GF-D8 (cell line): ENCODE measurements at regions not wholly inside any gene's neighbourhood (a gene's known extent, or its start where the extent isn't known, plus 50 kb on each side); places are given as distances from the start of the nearest gene placed in this dataset.
A peak's percentile ranks its signal among the peaks of the same experiment; 100 is the strongest.

ENCODE experiments used
- DNase-seq: peaks from one replicate; lab custom pipeline; 2025; lab: John Stamatoyannopoulos, UW

DNA sequence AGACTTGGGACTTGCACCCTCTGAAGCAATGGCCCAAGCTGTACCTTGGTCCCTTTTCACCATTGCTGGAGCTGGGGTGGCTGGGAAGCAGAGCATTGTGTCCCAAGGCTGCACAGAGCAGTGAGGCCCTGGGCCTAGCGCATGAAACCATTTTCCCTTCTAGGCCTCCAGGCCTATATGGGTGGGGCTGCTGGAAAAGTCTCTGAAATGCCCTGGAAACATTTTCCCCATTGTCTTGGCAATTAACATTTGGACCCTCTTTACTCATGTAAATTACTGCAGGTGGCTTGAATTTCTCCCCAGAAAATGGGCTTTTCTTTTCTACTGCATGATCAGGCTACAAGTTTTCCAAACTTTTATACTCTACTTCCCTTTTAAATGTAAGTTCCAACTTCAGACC lies 510.5 kb downstream of the SLITRK6 start:
- DNase-seq: no peak

DNA sequence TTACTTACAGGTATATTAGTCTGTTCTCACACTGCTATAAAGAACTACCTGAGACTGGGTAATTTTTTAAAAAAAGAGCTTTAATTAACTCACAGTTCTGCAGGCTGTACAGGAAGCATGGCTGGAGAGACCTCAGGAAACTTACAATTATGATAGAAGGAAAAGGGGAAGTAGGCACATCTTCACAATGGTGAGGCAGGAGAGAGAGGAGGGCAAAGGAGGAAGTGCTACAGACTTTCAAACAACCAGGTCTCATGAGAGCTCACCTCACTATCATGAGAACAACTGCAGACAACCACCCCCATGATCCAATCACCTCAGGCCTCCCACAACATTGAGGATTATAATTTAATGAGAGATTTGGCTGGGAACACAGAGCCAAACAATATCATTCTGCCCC lies 511.7 kb downstream of the SLITRK6 start:
- DNase-seq: peak; percentile 8

DNA sequence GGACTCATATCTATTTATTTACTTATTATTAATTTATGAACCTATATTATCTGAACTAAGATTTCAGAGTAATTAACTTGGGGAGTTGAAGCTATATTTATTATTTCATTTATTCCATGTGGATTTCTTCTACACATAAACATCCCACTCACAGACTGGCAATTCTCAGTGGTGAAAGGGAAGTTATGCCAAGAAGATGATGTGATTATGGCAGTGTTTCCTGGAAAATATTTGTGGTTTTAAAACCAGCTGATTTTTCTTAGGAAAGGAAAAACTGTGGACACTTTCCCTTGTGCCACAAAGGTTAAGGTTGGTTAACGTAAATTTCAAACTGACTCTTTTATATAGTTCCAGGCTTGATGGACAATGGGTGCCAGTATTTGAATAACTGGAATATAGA lies 513.1 kb downstream of the SLITRK6 start:
- no peak for DNase-seq

DNA sequence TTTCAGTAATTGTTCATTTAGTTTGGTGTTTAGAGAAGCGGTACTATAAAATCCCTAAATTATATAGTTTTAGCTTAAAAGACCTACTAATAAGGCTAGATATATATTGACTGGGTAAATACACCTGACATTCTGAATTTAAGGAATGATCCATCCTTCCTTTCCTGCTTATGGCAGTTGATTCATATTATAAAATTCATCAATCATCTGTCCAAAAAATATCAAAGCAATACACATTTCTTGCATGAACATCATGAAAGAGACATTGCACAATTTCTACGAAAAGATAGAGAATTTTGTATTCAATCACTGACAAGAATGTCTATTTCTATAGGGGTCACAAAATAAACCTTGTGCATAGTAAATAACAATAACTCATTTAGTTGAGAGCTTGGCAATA lies 514.9 kb downstream of the SLITRK6 start:
- no peak for DNase-seq

DNA sequence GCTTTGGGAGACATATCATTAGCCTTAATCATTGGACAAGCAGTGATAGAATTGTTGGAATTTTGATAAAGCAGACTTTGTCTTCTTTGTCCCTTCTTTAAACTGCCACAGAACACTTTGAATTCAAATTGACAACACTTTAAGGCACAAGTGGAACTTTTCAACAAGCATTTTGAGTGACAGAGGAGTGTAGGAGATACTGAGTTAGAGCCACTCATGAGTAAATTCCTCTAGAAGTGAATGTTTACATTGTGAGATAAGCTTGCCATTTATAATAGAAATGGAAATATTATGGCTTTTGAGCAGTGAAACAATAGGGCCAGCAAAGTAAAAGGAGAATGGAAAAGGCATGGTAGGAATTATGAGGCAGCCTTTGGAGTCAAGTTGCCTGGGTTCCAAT lies 515.8 kb downstream of the SLITRK6 start:
- no peak for DNase-seq

DNA sequence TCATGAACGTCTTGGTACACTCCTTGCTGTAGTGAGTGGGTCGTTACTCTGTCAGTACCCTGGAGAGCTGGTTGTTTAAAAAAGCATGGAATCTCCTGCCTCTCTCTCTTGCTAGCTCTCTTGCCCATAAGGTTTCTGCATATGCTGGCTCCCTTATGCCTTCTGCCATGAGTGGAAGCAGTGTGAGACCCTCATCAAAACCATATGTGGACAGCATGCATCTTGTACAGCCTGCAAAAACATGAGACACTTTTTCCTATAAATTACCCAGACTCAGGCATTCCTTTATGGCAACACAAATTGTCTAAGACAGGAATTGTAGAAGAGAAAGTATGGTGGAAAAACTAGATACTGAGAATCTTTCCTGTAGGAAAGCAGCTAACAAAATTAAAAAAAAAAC lies 516.3 kb downstream of the SLITRK6 start:
- DNase-seq: no peak

DNA sequence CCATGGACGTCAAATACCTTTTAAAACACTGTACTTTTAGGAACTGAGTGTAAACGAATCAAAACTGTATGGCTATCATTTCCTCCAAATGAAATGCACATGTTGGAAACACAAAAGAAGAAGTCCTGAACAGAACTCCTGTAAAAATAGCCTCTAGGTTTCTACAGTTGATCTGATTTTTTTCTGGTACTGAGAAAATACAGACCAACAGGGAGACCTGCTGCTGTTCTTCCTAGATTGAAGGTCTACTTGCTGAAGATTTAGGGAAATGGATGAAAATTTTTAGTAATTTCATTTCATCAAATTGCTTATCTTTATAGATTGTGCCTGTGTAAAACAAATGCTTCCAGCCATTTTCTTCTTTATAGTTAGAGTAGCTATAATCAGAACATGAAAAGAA lies 520.4 kb downstream of the SLITRK6 start:
- no peak for DNase-seq

DNA sequence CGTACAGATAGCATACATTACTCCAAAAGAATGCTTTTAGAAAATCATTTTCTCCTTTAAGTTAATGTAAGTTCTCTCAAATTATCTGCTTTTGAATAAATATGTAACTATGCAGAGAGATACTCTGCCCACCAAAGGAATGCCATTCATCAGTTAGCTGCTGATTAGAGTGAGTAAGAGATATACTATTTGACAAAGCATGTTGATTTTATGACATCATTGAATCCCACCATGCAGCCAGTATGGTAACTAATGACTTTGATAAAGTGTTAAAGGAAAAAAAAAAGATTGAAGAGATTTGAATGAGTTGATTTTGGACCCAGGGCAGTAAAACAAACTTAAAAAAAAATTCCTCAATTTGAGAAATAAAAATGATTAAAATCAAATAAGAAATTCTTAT lies 521.5 kb downstream of the SLITRK6 start:
- no peak for DNase-seq

DNA sequence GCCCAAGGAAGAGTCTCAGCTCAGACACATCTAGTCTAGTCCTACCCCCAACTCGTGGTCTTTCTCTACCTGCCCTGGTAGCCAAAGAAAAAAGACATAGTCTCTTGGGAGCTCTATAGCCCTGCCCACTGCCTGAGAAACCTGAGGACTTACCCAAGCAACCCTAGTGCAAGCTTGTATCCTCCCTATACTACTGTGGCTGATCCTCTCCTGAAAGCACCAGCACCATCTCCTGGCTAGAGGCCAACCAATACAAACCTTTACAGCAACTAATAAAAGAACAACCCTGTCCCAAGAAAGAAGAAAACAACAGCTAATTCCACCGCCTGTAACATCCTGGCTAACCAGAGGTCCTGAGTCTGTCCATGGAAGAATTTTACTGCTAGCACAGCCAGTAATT lies 532.4 kb downstream of the SLITRK6 start:
- no peak for DNase-seq

DNA sequence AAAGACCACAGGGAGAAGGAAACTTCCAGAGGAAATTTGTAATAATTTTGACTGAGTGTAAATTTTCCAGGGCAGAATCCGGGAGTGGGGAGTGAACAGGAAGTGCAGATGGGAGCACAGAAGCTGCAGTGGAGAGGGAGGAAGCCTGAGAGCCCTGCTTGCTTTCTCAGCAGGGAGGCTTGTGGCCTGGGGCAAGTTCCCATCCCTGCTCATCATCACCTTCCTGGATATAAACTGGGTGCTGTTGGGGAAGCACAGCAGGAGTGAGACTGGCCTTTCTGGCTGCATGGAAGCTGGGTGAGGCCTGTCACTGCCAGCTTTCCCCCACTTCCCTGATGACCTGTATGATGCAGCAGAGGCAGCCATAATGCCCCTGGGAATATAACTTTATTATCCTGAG lies 532.9 kb downstream of the SLITRK6 start:
- no peak for DNase-seq

DNA sequence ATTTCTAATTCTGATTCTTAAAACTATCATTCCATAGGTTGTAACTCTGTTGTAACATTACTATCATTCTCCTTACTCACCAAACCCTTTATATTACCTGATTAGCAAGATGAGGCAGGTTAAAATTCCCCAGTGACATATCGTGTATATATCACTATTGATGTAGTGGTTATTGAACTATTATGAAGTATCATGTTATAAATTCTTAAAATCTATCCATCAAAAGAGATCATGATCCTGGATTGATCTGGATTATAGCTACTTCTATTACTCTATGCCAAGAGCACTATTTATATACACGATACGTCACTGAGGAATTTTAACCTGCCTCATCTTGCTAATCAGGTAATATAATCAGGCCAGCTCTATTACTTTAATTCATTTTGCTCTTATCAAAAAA lies 533.9 kb downstream of the SLITRK6 start:
- no peak for DNase-seq

DNA sequence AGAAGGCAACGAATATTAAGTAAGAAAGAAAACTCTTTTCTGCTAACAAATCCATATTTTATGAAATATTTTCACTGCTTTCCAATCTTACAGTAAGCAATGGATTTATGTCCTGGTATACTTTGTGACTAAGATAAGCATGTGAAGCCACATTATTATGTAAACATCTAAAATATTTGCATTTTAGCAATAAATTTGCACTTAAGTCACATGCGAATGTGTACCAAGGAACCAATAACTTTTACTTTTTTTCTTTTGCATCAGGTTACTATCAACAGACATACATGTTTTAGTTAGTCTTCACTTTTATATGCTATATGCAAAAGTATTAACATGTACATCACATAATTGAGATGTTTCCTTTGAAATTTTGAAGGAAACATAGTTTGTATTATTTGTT lies 536.7 kb downstream of the SLITRK6 start:
- DNase-seq: no peak

DNA sequence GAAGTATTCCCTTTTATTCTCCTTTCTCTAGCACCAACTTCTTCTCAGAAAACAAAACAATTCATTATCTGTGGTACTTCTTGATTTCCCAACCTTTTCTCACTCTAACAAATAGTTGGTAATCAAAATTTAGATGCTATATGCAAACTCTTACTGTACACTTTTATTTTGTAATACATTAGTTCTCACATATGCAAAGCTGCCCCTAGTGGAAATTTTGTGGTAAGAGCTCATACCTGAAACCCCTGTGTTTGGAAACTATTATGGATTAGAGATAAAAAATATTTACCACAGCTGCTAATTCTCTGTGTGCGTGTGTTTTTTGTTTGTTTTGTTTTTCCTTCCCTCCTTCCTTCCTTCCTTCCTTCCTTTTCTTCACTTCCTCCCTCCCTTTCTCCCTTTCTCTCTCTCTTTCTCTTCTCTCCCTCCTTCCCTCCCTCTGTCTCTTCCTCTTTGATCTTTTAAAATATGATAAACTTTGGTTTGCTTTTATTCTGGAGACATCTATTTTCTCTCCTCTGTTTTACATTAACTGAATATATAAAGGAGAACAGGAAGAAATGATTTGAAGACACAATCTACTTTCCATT lies 537.4 kb downstream of the SLITRK6 start:
- DNase-seq: no peak

DNA sequence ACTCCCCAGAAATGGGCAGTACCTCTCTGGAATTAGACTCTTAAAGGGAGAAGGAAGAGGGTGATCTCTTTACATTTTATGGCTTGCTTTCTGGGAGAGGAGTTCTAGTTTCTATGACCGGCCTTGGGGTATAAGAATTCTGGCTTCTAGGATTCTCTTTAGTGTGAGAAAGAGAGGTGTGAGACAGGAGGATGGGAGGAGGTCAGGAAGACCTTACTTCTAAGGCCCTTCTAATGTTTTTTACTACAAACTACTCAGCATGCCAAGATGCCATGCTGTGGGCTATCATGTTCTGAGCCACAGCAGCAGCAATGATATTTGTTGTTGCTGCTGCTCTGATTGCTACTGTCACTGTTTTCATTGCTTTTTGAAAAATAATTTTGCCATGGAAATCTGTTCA lies 538.3 kb downstream of the SLITRK6 start:
- no peak for DNase-seq

DNA sequence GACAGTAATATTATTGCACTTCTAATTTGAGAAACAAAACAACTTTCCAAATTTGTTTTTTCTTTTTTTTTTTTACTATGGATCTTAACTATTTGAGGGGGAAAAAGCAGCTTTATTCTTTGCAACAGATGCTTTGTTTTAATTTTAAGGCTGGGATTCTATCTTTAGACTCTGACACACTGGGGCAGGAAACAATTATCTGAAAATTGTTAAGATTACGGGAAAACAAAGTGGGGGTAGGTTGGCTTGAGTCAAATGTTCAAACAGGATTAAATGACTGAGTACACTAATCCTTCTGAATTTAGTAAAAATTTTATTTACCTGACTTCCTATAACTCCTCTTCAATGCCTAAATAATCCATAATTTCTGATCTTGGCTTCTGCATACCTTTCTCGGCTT lies 543.2 kb downstream of the SLITRK6 start:
- DNase-seq: no peak

DNA sequence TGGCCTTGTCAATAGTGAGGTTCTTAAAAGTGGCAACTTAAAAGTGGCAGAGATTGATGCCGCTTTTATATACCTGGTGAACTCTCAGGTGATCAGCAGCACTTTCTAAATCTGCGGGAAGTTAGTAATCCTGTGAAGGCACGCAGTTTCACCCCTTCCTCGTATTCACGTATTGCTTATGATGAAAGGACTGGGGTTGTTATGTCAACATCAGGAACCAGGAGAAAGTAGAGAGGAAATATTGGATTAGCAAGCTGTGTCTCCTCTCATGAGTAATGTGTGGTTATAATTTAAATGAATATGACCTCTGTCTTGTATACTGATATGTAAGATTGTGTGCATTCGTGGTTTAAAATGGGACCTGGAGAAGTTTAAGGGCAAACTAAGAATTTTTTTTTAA lies 544.6 kb downstream of the SLITRK6 start:
- no peak for DNase-seq

DNA sequence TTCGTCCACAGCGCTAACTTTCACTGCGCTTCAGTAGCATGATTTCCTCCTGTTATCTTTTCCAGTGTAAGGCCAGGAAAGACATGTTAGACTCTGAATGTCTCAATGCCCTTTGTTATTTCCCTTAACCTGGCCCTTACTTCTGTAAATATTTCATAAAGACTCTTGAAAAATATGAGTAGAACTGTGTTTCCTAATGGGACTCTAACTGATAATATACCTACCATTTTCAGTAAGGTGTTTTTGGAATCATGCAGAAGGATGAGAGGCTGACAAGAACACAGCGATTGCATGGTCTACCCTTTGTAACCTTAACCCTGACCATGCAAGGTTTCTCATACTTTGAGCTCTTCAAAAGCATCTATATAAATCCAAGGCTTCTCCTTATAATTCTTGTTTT lies 550.1 kb downstream of the SLITRK6 start:
- no peak for DNase-seq

DNA sequence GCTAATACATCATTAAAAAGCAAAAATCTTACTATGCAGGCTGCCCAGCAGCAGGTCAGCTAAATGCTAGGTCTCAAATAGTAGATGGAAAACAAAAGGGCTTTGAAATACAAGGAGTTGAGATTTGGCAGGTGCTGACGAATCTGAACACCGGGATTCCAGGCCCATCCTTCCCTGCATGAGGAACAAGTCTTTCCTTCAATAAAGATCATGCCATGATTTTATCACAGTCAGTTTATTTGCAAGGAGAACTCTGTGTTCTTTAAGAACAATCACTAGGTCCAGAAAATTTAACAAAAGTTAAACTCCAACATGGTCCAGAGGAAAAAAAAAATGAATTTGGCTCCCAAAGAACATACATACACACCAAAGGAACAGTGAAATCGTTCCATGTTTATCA lies 551.4 kb downstream of the SLITRK6 start:
- no peak for DNase-seq

DNA sequence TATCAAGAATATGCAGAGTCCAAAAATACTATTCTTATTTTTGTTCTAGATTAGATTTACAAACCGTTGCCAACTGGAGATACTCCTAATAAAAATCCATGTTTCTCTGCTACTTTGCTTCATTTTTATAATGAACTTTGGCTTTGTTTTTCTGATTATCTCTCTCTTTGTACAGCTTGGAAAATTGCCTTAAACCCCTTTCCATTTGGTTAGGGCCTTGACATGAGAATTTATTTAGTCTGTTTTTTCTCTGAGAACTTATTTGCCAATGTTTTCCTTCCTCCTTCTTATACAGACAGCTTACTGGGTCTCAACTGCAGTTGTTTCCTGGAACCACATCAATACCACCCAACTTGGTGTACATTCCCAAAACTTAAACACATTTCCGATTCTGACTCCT lies 555.4 kb downstream of the SLITRK6 start:
- no peak for DNase-seq

DNA sequence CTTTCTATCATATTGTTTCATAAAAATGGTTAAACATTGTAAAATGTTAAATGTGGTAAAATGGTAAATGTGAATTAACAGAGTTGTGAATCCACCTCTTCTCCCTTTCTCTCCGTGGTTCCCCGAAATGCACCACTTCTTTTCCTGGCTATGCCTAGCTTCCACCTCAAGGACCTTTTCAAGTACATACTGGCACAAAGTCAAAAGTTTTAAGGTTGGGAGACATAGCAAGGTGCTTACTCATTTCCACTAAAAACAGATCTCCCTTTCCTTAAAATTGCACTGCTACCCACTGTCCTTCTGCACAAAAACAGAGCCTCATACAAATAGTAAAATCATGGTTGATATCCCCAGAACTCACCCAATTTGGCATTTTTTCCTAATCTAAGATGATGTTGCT lies 558.2 kb downstream of the SLITRK6 start:
- no peak for DNase-seq

DNA sequence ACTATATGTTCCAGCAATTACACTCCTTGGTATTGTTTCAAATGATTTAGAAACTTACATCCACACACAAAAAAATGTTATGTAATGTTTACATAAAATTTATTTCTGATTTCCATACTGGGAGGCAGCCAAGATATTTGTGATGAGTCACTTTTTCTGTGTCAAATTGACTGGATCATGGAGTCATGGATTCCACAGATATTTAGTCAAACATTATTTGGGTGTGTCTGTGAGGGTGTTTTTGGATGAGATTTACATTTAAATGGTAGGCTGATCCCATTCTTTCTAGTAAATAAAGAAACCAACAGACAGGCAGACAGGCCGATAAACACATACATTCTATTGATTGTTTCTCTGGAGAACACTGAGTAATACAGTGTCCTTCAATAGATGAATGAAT lies 562.8 kb downstream of the SLITRK6 start:
- no peak for DNase-seq

DNA sequence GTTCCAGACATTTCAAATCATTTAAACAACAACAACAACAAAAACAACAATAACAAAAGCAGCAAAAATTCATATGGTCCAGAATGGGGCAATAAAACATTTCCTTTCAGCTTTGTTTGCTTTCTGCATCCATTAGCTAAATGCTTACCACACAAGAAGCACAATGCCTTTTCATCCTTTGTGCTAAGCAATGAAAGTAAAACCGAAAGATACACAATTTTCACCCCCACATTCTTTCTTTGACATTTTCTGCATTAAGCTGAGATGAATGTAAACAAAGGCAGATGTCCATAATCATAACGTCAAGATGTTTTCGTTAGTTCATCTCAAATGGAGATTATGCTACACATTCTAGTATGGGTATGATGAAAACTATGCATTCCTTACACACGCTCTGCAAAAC lies 568.5 kb downstream of the SLITRK6 start:
- DNase-seq: no peak

DNA sequence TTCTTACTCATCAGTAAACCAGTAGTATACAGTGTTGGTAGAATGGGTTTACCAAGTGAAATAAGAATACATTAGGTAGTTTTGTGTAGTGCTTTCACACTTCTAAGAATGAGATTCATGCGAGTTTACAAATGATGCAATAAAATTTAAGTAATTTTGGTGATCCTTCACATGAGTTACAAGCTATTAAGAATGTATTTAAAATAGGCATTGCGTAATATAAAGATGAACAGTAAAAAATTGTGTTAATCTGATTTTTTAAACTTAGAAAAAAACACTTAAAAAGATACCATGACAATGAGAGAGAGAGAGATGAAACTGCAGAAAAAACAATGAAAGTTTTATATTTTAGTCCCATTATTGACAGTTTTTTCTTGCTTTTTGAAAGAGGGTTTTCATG lies 570.5 kb downstream of the SLITRK6 start:
- no peak for DNase-seq

DNA sequence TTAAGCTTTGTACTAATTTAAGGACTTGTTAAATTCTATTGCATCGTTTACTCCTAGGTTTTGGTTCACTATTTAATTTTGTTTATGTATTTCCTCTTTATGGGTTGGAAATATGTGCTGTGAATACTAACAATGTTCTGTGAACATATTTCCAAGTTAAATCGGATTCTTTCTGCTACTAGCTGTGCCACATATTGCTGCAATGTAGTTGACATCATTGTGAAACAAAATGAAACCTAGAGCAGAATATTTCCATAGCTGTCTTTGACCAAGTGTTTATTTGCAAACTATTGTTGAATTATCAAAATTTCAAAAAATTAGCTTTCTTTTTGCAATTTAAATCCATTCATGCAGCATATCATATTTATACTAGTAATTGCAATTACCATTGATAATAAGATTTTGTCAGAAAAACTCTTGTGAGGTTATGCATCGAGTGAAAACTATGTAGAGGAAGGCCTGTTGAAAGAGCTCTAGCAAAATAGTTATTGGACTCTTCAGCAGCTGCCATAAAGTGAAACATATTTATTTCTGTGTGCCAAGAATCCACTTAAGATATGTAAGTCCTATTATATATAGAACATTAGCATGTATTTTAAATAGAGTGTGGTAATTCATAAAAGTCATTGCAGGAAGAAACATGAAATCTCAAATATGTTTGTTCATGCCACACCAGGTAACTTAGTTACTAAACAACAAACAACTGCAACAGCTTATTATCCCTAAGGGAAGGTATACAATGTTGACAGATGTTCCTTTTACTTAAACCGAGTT lies 575.1 kb downstream of the SLITRK6 start:
- no peak for DNase-seq
